COLO668 (cell line): ENCODE measurements at regions not wholly inside any gene's neighbourhood (a gene's known extent, or its start where the extent isn't known, plus 50 kb on each side); places are given as distances from the start of the nearest gene placed in this dataset.
"Not testable (repeated sequence)": the region's sequence is repeated elsewhere in the genome, so short reads cannot be mapped to it uniquely, and the experiment has no call there.

ENCODE experiments used
- DNase-seq: peaks from one replicate; lab custom pipeline; 2025; ENCODE audit not compliant: unreplicated experiment; lab: John Stamatoyannopoulos, UW

DNA sequence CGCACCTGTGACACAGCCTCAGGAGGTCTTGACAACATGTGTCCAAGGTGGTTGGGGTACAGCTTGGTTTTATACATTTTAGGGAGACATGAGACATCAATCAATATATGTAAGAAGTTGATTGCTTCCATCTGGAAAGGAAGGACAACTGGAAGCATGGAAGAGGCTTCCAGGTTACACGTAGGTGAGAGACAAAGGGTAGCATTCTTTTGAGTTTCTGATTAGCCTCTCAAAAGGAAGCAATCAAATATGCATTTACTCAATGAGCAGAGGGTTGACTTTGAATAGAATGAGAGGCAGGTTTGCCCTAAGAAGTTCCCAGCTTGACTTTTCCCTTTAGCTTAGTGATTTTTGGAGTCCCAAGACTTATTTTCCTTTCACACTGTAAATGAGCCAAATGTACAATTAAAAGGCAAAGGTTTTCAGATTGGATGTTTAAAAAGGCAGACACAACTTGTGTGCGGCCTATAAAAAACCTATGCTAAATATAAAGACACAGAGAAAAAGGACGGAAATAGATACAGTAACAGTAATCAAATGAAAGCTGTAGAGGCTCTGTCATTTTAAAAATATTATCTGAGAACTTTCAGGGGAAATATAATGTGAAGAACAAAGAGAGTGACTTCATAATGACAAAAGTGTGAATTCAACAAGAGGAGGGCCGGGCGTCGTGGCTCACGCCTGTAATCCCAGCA is 65.7 kb upstream of the LANCL2 start:
- DNase-seq: no peak

DNA sequence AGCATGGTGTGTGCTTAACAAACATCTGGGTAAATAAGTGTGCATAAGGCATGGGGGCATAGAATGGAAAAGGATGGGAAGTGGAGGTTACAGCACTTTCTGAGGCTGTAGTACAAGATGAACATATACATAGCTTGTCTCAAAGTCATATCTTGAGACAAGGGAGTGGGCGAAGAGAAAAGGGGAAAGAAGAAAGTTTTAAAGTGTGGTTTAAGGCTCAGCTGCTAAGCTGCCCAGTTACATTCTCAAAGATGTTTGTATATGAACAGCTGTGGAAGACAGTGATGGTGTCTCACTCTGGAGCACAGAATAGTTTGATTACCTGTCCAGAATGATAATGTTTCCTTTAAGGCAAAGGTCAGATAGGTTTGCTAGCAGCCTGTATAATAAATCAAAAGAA is 61.9 kb upstream of the LANCL2 start:
- no peak for DNase-seq

DNA sequence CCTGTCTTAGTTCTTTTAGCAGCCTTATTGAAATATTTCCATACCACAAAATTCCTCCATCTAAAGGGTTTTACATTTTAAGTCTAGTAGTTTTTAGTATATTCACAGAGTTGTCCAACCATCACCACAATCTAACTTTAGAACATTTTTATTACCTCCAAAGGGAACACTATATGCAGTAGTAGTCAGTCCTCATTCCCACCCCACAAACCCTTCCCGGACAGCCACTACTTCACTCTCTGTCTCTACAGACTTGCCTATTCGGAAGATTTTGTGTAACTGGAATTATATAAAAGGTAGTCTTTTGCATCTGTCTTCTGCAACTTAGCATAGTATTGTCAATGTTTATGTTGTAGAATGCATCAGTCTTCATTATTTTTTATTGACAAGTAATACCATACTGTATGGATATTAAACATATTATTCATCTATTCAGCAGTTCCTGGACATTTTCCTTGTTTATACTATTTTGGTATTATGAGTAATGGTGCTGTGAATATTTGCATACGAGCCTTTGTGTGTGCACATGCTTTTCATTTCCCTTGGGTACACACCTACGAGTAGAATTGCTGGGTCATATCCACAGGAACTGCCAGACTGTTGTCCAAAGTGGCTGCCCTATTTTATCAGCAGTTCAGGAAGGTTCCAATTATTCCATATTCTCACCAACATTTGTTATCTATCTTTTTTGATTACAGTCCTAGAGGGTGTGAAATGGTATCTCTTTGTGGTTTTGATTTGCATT is 60.9 kb upstream of the LANCL2 start:
- DNase-seq: no peak

DNA sequence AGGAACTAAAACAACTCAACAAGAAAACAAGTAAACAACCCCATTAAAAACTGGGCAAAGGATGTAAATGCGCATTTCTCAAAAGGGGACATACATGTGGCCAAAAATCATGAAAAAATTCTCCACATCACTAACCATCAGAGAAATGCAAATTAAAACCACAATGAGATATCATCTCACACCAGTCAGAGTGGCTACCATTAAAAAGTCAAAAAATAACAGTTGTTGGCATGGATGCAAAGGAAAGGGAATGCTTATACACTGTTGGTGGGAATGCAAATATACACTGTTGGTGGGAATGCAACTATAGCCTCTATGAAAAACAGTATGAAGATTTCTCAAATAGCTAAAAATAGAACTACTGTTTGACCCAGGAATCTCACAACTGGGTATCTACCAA is 60.0 kb upstream of the LANCL2 start:
- no peak for DNase-seq

DNA sequence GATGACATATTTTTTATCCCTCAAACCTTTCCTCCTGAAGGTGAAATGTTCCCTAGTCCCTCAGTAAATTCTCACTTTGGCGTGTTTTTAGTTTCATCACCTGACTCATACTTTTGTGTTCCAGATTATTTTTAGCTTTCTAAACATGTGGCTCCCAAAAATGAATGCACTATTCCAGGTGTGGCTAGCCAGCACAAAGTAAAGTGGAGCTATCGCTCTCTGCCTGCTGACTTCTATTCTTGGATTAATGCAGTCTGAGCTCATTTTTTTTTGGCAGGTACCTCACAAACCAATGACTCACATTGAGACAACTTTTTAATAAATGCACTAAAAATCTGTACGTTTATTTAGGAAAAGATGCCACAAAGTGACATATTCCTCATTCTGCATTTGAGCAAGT is 58.8 kb upstream of the LANCL2 start:
- DNase-seq: no peak

DNA sequence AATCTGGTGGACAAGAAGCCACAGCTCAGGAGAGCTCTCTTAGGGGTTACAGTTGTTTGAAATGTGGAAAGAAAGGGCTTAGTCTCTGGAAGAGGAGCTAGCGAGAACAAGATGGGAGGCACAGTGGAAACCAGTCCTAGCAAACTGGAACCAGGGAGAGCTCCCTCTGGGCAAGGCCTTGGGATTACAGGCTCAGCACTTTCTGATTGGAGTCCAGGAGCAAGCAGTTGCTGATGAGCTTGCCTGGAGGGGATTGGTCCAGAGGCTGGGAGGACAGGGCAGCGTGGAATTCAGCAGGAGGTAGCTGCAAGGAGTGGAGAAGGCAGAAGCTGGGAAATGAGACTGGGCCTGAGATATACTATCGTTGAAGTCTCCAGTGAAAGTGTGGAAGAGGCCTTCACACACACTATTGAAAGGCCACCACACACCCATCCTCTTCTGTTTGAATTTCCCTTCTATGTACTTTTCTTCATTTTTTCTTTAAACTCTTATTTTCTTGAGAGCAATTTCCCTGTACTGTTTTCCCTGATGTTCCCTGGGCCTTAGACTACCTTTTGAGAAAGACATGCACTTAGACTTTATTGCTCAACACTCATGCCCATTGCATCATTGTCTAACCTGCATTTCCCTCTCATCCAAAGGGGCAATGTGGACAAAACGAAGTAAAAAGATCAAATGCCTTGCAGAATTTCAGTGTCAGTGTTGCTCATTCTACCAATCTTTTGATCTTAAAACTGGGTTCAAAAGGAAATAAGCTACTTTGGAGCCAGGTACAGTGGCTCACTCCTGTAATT is 57.8 kb upstream of the LANCL2 start:
- DNase-seq: no peak

DNA sequence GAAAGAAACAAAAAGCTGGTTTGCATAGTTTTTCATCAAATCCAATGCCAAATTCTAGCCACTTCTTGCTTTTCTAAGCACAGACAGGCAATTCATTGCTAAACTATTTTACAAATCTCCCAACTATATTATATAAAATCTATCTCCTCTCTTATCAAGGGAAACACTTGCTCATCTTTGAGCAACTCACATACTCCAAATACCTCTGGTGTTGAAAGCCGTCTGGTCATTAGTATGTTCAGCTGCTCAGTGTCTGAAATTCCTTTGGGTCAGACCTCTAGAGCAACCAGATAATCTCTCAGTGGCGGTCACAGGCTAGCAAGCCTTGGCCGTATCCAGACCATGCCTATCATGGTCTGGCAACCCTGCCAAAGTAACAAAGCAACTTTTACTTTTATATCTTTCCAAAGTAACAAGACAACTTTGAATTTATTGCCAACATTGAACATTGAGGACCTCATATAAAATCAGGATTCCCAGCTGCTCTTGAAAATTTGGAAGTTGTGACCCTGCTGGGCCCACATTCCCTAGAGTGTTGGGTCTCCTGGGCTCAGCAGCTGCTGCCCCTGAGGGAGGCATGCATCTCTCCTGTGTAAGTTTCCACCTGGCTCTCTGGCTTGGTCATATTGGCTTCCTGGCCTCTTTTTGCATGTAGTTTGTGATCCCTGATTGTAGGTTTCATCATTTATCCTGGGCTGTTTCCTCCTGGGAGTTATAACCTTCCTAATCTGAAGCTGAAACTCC is 56.8 kb upstream of the LANCL2 start:
- DNase-seq: no peak

DNA sequence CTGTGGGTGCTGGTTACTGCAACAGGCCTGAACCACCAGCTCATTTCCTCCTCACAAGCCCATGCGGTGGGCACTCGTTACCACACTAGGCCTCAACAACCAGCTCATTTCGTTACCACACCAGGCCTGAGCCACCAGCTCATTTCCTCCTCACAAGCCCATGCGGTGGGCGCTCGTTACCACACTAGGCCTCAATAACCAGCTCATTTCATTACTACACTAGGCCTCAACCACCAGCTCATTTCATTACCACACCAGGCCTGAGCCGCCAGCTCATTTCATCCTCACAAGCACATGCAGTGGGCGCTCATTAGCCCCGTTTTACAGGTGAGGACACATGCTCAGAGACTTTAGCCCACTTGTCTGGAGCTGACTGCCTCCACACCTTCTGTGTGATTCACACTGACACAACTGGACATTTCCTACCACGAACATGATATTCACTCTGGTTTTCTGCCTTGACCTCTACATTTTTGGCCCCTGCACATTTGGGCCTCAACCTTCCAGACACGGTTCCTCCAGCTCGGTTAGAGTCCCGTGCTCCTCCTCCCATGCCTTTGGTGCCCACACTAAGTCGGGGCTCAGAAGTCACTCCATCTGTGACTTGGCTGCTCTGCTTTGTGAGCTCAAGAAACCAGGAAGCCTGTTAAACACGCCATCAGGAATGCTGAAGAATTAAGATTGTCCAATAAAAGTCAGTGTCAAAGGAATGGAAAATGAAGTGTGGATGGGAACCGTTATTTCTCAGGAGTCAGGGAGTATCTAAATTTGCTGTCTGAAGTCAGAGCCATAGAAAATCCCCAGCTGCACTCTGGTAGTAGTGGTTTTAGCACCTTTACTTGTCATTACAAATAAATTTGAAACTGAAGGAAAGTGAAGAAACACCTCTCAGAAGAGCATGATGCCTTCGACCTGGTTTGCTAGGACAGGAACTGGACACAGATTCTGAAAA is 55.8 kb upstream of the LANCL2 start:
- no peak for DNase-seq

DNA sequence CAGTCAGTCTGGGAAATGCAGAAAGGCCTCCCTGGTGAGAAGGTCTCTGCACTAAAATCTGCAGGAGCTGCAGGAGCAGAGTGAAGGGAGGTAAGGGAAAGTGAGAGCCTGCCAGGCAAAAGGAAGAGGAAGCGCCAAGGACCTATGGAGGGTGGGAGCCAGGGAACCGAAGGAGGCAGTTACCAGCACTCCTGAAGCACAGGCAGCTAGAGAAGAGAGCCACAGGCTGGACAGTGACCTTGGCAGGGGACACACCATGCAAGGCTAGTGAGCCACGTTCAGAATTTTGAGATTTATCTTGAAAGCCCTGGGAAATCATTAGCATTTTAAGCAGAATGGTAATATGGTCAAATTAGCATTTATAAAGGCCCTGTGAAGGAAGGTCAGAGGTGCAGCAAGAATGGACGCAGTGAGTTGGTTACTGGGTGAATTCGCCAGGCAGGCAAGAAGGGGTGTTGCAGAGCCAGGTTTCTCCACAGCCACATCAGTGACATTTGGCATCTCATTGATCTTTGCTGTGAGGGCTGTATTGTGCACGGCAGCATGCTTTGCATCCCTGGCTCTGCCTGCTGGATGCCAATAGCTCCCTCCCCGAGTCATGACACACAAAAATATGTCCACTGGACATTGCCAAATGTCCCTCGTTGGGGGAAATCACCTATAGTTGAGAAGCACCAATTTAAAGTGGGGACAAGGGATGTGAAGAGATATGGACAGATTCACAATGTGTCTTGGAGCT is 54.7 kb upstream of the LANCL2 start:
- DNase-seq: no peak

DNA sequence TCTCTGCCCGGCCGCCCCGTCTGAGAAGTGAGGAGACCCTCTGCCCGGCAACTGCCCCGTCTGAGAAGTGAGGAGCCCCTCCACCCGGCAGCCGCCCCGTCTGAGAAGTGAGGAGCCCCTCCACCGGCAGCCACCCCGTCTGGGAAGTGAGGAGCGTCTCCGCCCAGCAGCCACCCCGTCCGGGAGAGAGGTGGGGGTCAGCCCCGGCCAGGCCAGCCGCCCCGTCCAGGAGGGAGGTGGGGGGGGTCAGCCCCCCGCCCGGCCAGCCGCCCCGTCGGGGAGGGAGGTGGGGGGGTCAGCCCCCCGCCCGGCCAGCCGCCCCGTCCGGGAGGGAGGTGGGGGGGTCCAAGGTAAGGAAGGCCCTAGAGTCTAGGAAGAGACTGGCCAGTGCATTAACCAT is 53.2 kb upstream of the LANCL2 start:
- DNase-seq: not testable (repeated sequence)

DNA sequence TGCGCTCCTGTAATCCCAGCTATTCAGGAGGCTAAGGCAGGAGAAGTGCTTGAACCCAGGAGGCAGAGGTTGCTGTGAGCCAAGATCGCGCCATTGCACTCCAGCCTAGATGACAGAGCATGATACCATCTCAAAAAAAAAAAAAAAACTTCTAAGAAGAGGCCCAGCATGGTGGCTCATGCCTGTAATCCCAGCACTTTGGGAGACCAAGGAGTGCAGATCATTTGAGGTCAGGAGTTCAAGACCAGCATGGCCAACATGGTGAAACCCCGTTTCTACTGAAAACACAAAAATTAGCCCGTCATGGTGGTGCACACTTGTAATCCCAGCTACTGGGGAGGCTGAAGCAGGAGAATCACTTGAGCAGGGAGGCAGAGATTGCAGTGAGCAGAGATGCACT is 51.5 kb upstream of the LANCL2 start:
- not testable (repeated sequence) for DNase-seq

DNA sequence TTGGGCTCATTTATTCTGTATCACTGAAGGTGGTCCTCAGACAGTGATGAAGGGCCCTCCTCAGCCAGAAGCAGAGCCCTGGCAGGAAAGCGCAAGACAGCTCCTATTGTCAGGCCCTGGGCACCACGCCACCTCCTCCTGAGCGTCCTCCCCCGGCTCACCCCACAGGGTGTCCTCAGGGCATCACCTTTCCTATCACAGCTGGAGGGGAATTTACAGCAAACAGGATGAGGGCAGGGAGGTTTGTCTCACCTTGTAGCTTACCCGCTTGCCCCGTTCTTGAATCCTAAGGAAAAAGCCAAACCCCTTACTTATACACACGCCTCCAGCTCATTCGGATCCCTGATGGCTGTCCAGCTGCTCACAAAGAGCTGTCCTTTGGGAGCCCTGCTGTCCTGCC is 50.2 kb upstream of the LANCL2 start:
- no peak for DNase-seq
